A673 (cell line): ENCODE measurements at regions not wholly inside any gene's neighbourhood (a gene's known extent, or its start where the extent isn't known, plus 50 kb on each side); places are given as distances from the start of the nearest gene placed in this dataset.

Source experiments
- CTCF ChIP-seq: fragments of 300-800, 200-600 bp; sonication (generic); conservative IDR thresholded peaks from 2 replicates; pipeline ENCODE4 v1.5.1; 2017; ENCODE audit warnings: low read depth, mild to moderate bottlenecking, antibody characterized with exemption, low read length, moderate library complexity, mixed read lengths
- EZH2 ChIP-seq: fragments of 200-600 bp; sonication (generic); IDR thresholded peaks from 2 replicates; pipeline ENCODE4 v1.6.1; 2017; ENCODE audit warnings: borderline replicate concordance, low read depth, mild to moderate bottlenecking, mixed read lengths, antibody characterized with exemption, low read length; ENCODE audit not compliant: poor library complexity, severe bottlenecking

GRCh38 chr12:46981622-46982021 is 97.8 kb upstream of the PCED1B start:
- TF ChIP-seq CTCF (no peak), EZH2 (no peak)
